HEK293T (cell line): ENCODE measurements at regions not wholly inside any gene's neighbourhood (a gene's known extent, or its start where the extent isn't known, plus 50 kb on each side); places are given as distances from the start of the nearest gene placed in this dataset.

ENCODE experiments used
- CTCF ChIA-PET: fragments of 350-600 bp; formaldehyde crosslinking; extraction: SDS; loops from one replicate; lab custom pipeline; 2021; ENCODE audit warnings: antibody characterized with exemption, inconsistent platforms; lab: Yijun Ruan, JAX
- POLR2A ChIA-PET: fragments of 350-600 bp; formaldehyde crosslinking; extraction: SDS; loops from one replicate; lab custom pipeline; 2020; ENCODE audit warnings: antibody characterized with exemption, inconsistent platforms; lab: Yijun Ruan, JAX
- DNase-seq: peaks from one replicate; pipeline ENCODE4 v3.0.0; 2012; ENCODE audit warnings: mixed read lengths; ENCODE audit errors: extremely low spot score
- ARNT ChIP-seq: fragments of 450-650 bp; IDR thresholded peaks from 2 replicates; pipeline ENCODE4 v1.6.1; 2017; ENCODE audit warnings: mild to moderate bottlenecking
- BHLHE40 ChIP-seq: fragments of 450-650 bp; IDR thresholded peaks from 2 replicates; pipeline ENCODE4 v1.6.1; 2016; ENCODE audit warnings: mild to moderate bottlenecking, moderate library complexity, borderline replicate concordance
- CTBP1 ChIP-seq: fragments of 450-650 bp; IDR thresholded peaks from 2 replicates; pipeline ENCODE4 v1.6.1; 2016; ENCODE audit warnings: borderline replicate concordance
- ELF4 ChIP-seq: fragments of 450-650 bp; IDR thresholded peaks from 2 replicates; pipeline ENCODE4 v1.6.1; 2017; ENCODE audit warnings: antibody characterized with exemption
- FOXA1 ChIP-seq: fragments of 450-650 bp; IDR thresholded peaks from 2 replicates; pipeline ENCODE4 v1.6.1; 2016; ENCODE audit warnings: mild to moderate bottlenecking
- FOXK2 ChIP-seq: fragments of 450-650 bp; IDR thresholded peaks from 2 replicates; pipeline ENCODE4 v1.6.1; 2016; ENCODE audit warnings: mild to moderate bottlenecking
- FOXM1 ChIP-seq: fragments of 450-650 bp; IDR thresholded peaks from 2 replicates; pipeline ENCODE4 v1.6.1; 2017; ENCODE audit warnings: mild to moderate bottlenecking, borderline replicate concordance
- HDGF ChIP-seq: fragments of 450-650 bp; IDR thresholded peaks from 2 replicates; pipeline ENCODE4 v1.6.1; 2017; ENCODE audit warnings: antibody characterized with exemption, borderline replicate concordance
- L3MBTL2 ChIP-seq: fragments of 450-650 bp; conservative IDR thresholded peaks from 2 replicates; pipeline ENCODE4 v1.6.1; 2016; ENCODE audit warnings: mild to moderate bottlenecking
- LEF1 ChIP-seq: fragments of 450-650 bp; IDR thresholded peaks from 2 replicates; pipeline ENCODE4 v1.6.1; 2017; ENCODE audit warnings: mild to moderate bottlenecking, borderline replicate concordance
- NFRKB ChIP-seq: fragments of 450-650 bp; IDR thresholded peaks from 2 replicates; pipeline ENCODE4 v1.6.1; 2016; ENCODE audit warnings: mild to moderate bottlenecking, moderate library complexity
- PKNOX1 ChIP-seq: fragments of 450-650 bp; IDR thresholded peaks from 2 replicates; pipeline ENCODE4 v1.6.1; 2016
- SP1 ChIP-seq: fragments of 450-650 bp; IDR thresholded peaks from 2 replicates; pipeline ENCODE4 v1.6.1; 2017
- SUZ12 ChIP-seq: fragments of 450-650 bp; IDR thresholded peaks from 2 replicates; pipeline ENCODE4 v1.6.1; 2016; ENCODE audit warnings: mild to moderate bottlenecking
- TARDBP ChIP-seq: fragments of 450-650 bp; IDR thresholded peaks from 2 replicates; pipeline ENCODE4 v1.6.1; 2016
- ZNF384 ChIP-seq: fragments of 450-650 bp; IDR thresholded peaks from 2 replicates; pipeline ENCODE4 v1.6.1; 2016

- CTCF ChIA-PET: no interaction called here
- no peak for DNase-seq
- POLR2A ChIA-PET: no interaction called here
- TF ChIP-seq FOXK2 (no peak), BHLHE40 (no peak), CTBP1 (no peak), LEF1 (no peak), L3MBTL2 (no peak), TARDBP (no peak), SP1 (no peak), FOXA1 (no peak), NFRKB (no peak), ZNF384 (no peak), FOXM1 (no peak)
Measured at GRCh38 chr18:25454730-25455129, 102.8 kb upstream of the ZNF521 start.

- POLR2A ChIA-PET: no interaction called here
- TF ChIP-seq LEF1 (no peak), ZNF384 (no peak), FOXK2 (no peak), SUZ12 (no peak), PKNOX1 (no peak), ARNT (no peak), FOXA1 (no peak), TARDBP (no peak), FOXM1 (no peak), NFRKB (no peak), L3MBTL2 (no peak), CTBP1 (no peak), SP1 (no peak), BHLHE40 (no peak), HDGF (no peak), ELF4 (no peak)
- CTCF ChIA-PET: no interaction called here
- DNase-seq: no peak
Measured at GRCh38 chr18:25454270-25454659, 102.3 kb upstream of the ZNF521 start.

DNA sequence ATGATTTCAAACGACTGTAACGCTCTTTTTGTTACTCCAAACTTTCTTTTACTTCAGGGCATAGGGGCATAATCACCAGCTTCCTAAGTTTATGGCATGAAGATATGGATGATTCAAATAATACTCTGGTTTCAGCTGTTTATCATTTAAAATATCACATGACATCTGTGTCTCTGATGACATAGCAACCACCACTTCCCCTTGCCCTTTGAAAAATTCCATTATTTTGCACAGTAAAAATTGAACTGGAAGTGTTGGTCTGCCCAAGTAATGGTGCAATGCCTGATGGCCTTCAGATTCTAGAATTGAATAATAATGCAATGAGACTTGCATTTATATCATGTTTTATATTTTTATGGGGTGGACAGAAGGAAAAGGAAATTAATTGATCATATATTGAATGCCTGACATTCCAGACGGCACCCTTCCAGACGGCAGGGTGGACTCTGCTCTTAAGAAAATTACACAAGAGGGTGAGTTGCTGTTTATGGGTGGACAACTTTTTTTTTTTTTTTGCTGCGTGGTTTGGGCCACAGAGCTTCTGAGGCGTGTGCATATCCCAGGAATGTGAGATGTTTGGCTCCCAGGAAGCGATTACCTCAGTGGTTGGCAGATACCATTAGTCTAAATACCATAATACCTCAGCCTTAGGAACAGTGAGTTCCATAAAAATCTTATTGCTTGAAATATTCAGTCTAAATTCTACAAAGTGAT lies 101.7 kb upstream of the ZNF521 start:
- ChIA-PET CTCF (no interaction called here), POLR2A (no interaction called here)
- TF ChIP-seq SUZ12 (no peak), FOXK2 (no peak), ARNT (no peak), ZNF384 (no peak), CTBP1 (no peak), PKNOX1 (no peak), L3MBTL2 (no peak), FOXA1 (no peak), HDGF (no peak), TARDBP (no peak), SP1 (no peak)
- DNase-seq: no peak

DNA sequence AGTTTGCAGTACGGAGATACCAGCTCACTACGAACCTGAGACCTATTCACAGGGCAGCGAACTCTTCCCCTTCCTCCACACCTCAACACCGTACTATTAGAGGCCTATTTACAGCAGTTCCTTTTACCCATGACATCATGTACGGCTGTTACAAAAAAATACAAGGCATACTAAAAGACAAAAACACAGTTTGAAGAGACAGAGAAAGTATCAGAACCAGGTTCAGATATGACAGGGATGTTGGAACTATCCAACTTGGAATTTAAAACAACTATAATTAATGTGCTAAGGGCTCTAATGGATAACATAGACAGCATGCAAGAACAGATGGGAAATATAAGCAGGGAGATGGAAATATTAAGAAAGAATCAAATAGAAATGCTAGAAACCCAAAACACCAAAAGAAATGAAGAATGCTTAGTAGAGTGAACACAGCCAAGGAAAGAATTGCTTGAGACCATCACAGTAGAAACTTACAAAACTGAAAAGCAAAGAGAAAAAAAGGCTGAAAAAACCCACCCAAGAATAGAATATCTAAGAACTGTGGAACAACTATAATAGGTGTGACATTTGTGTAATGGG lies 99.2 kb upstream of the ZNF521 start:
- DNase-seq: no peak
- ChIA-PET POLR2A (no interaction called here), CTCF (no interaction called here)
- TF ChIP-seq ZNF384 (no peak), ELF4 (no peak), HDGF (no peak), FOXA1 (no peak)

- TF ChIP-seq FOXM1: no peak
- TF ChIP-seq PKNOX1: no peak
- TF ChIP-seq LEF1: no peak
- no peak for TF ChIP-seq SP1
- no peak for TF ChIP-seq CTBP1
- no peak for TF ChIP-seq FOXK2
- TF ChIP-seq ARNT: no peak
- TF ChIP-seq HDGF: no peak
- no peak for TF ChIP-seq FOXA1
- ChIA-PET POLR2A (no interaction called here), CTCF (no interaction called here)
- no peak for DNase-seq
Measured at GRCh38 chr18:25449046-25449445, 97.1 kb upstream of the ZNF521 start.

- DNase-seq: no peak
- POLR2A ChIA-PET: no interaction called here
Measured at GRCh38 chr18:25446972-25447371, 95.0 kb upstream of the ZNF521 start.

More at GRCh38 chr18:25446972-25447371, 95.0 kb upstream of the ZNF521 start:
- no peak for TF ChIP-seq TARDBP
- TF ChIP-seq FOXA1: no peak
- no peak for TF ChIP-seq ARNT
- TF ChIP-seq ELF4: no peak
- no peak for TF ChIP-seq FOXM1
- no peak for TF ChIP-seq SP1
- TF ChIP-seq ZNF384: no peak
- no peak for TF ChIP-seq FOXK2
- no peak for TF ChIP-seq CTBP1
- TF ChIP-seq L3MBTL2: no peak
- TF ChIP-seq NFRKB: no peak
- TF ChIP-seq SUZ12: no peak
- TF ChIP-seq LEF1: no peak
- CTCF ChIA-PET: interaction anchor here (0.7 kb wide), 1 partner anchor 13 kb away, joined by 3 read pairs; no protein-coding TSS in a partner anchor
